Smooth muscle cell (in vitro differentiated cells): ENCODE measurements at regions not wholly inside any gene's neighbourhood (a gene's known extent, or its start where the extent isn't known, plus 50 kb on each side); places are given as distances from the start of the nearest gene placed in this dataset.

Experiments
- DNase-seq: peaks from one replicate; lab custom pipeline; 2025; ENCODE audit not compliant: unreplicated experiment; lab: John Stamatoyannopoulos, UW
- H2AFZ ChIP-seq: fragments of 200-600 bp; sonication (generic); 2 replicates; pipeline ENCODE4 v1.6.0; 2016; ENCODE audit warnings: antibody characterized with exemption, low read depth, mild to moderate bottlenecking
- H3F3A ChIP-seq: fragments of 200-600 bp; sonication (generic); 2 replicates; pipeline ENCODE4 v1.6.0; 2017; ENCODE audit warnings: antibody characterized with exemption, low read depth
- H3K27ac ChIP-seq: fragments of 200-600 bp; sonication (generic); 2 replicates; pipeline ENCODE4 v1.5.1; 2016; ENCODE audit warnings: low read depth, mild to moderate bottlenecking
- H3K27me3 ChIP-seq: fragments of 200-600 bp; sonication (generic); 2 replicates; pipeline ENCODE4 v1.6.1; 2016; ENCODE audit warnings: low read depth, mild to moderate bottlenecking
- H3K36me3 ChIP-seq: fragments of 200-600 bp; sonication (generic); 2 replicates; pipeline ENCODE4 v1.5.1; 2016; ENCODE audit warnings: low read depth
- H3K4me1 ChIP-seq: fragments of 200-600 bp; sonication (generic); 2 replicates; pipeline ENCODE4 v1.5.1; 2016; ENCODE audit warnings: low read depth
- H3K4me2 ChIP-seq: fragments of 200-600 bp; sonication (generic); 2 replicates; pipeline ENCODE4 v1.6.0; 2016; ENCODE audit warnings: mild to moderate bottlenecking
- H3K4me3 ChIP-seq: fragments of 200-600 bp; sonication (generic); 2 replicates; pipeline ENCODE4 v1.5.1; 2016; ENCODE audit warnings: mild to moderate bottlenecking
- H3K79me2 ChIP-seq: fragments of 200-600 bp; sonication (generic); 2 replicates; pipeline ENCODE4 v1.6.0; 2016; ENCODE audit warnings: low read depth, mild to moderate bottlenecking
- H3K9ac ChIP-seq: fragments of 200-600 bp; sonication (generic); 2 replicates; pipeline ENCODE4 v1.6.0; 2016; ENCODE audit warnings: low read depth
- H3K9me3 ChIP-seq: fragments of 200-600 bp; sonication (generic); replicated peaks from 2 replicates; pipeline ENCODE4 v1.5.1; 2016; ENCODE audit warnings: low read depth
- H4K20me1 ChIP-seq: fragments of 200-600 bp; sonication (generic); 2 replicates; pipeline ENCODE4 v1.6.0; 2016; ENCODE audit warnings: low read depth
- CTCF ChIP-seq: fragments of 200-600 bp; sonication (generic); IDR thresholded peaks from 2 replicates; pipeline ENCODE4 v1.5.1; 2017; ENCODE audit warnings: borderline replicate concordance, mild to moderate bottlenecking, antibody characterized with exemption; ENCODE audit not compliant: insufficient read depth, poor library complexity, severe bottlenecking
- WGBS: methylation state at CpG from one replicate; pipeline ENCODE4 v1.1.7; 2016; ENCODE audit warnings: low lambda C conversion rate; 5-methylcytosine and 5-hydroxymethylcytosine counted together

GRCh38 chr4:163815776-163816175 lies 321.3 kb downstream of the TMA16 start:
- no peak for DNase-seq
- Histone ChIP-seq H3K27me3 (no peaks in the 10 kb centered on the region), H3K27ac (no peak overlapping the region), H3K36me3 (no peaks in the 10 kb centered on the region), H2AFZ (no peak overlapping the region), H4K20me1 (no peaks in the 10 kb centered on the region), H3K4me2 (no peak overlapping the region), H3K9me3 (no peaks in the 10 kb centered on the region), H3K4me3 (no peak overlapping the region), H3K79me2 (no peaks in the 10 kb centered on the region), H3K9ac (no peak overlapping the region), H3F3A (no peaks in the 10 kb centered on the region), H3K4me1 (no peaks in the 10 kb centered on the region)
- whole genome bisulfite sequencing: 83% methylated on average over 2 of the region's 2 CpGs
- TF ChIP-seq CTCF: no peak

- Histone ChIP-seq H3K9ac (no peak overlapping the region), H3K4me3 (no peak overlapping the region), H3K79me2 (no peaks in the 10 kb centered on the region), H3K27ac (no peak overlapping the region), H3K36me3 (no peaks in the 10 kb centered on the region), H3K4me2 (no peak overlapping the region), H3K4me1 (no peaks in the 10 kb centered on the region), H4K20me1 (no peaks in the 10 kb centered on the region), H3K27me3 (no peaks in the 10 kb centered on the region), H3K9me3 (no peaks in the 10 kb centered on the region), H3F3A (no peaks in the 10 kb centered on the region), H2AFZ (no peak overlapping the region)
- no peak for TF ChIP-seq CTCF
- 90% methylated on average over 1 of the region's 1 CpG for WGBS
- DNase-seq: no peak
Observed at GRCh38 chr4:163816494-163816893, 322.0 kb downstream of the TMA16 start.

GRCh38 chr4:163818673-163819072 lies 324.2 kb downstream of the TMA16 start:
- H3K27ac ChIP-seq: no peak overlapping the region
- H2AFZ ChIP-seq: no peak overlapping the region
- H3K36me3 ChIP-seq: no peaks in the 10 kb centered on the region
- H3F3A ChIP-seq: no peaks in the 10 kb centered on the region
- no peak overlapping the region for H3K9ac ChIP-seq
- no peak overlapping the region for H3K4me2 ChIP-seq
- H3K79me2 ChIP-seq: no peaks in the 10 kb centered on the region
- H3K4me3 ChIP-seq: no peak overlapping the region
- no peak for DNase-seq
- TF ChIP-seq CTCF: no peak
- H4K20me1 ChIP-seq: no peaks in the 10 kb centered on the region
- 88% methylated on average over 3 of the region's 3 CpGs for WGBS
- H3K27me3 ChIP-seq: no peaks in the 10 kb centered on the region
- no peaks in the 10 kb centered on the region for H3K4me1 ChIP-seq
- no peaks in the 10 kb centered on the region for H3K9me3 ChIP-seq

GRCh38 chr4:163833669-163834068 lies 339.2 kb downstream of the TMA16 start:
- 71% methylated on average over 2 of the region's 2 CpGs for WGBS
- Histone ChIP-seq H3K4me2 (no peak overlapping the region), H3K9me3 (no peaks in the 10 kb centered on the region), H3K4me1 (no peaks in the 10 kb centered on the region), H3K4me3 (no peak overlapping the region), H4K20me1 (no peaks in the 10 kb centered on the region), H3K36me3 (no peaks in the 10 kb centered on the region), H3K9ac (no peak overlapping the region), H3K27ac (no peak overlapping the region), H3K79me2 (no peaks in the 10 kb centered on the region), H2AFZ (no peak overlapping the region), H3K27me3 (no peaks in the 10 kb centered on the region), H3F3A (no peaks in the 10 kb centered on the region)
- no peak for DNase-seq
- TF ChIP-seq CTCF: no peak
